ENCODE measurements at regions not wholly inside any gene's neighbourhood (a gene's known extent, or its start where the extent isn't known, plus 50 kb on each side); places are given as distances from the start of the nearest gene placed in this dataset.

DNA sequence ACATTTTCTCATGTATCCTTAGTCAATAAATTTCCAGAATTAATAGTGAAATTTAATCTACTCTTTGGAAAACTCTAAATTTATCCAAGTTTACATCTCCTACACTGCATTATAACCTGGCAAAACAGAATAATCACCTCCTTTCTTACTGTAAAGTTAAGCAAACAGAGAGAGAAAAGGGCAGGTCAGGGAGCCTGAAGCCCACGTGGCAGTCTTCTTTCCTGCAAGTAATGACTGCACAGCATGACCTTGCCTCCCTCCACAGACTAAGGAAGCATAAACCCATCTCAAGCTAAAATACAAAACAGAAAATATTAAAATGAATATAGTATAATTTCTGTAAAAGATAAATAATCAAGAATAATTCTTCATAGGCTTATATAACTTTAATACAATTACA is 1153.0 kb downstream of the C4orf33 start:
- DNase-seq = no peak
- no peak for ATAC-seq (ENCODE audit: insufficient read depth, low FRiP score)
- Histone ChIP-seq H3K27ac (ENCODE audit: low read depth in 1 of 2, low read length in 1 of 2) (no peak overlapping the region), H3K9ac (ENCODE audit: insufficient read depth in 1 of 2, low read length in 2 of 2) (no peak overlapping the region), H3K4me1 (ENCODE audit: control insufficient read depth in 5 of 5, insufficient read depth in 5 of 5, low read length in 5 of 5) (no peaks in the 10 kb centered on the region), H3K27me3 (ENCODE audit: control insufficient read depth in 3 of 3, insufficient read depth in 3 of 3, low read length in 2 of 3) (no peaks in the 10 kb centered on the region), H3K9me3 (ENCODE audit: control insufficient read depth in 4 of 4, insufficient read depth in 3 of 4, low read length in 3 of 4) (peaks cover 0 to 3% (median under 1%) of the 10 kb centered on the region in 4 donors), H3K4me3 (no peak overlapping the region), H3K36me3 (ENCODE audit: control insufficient read depth in 4 of 4, insufficient read depth in 4 of 4, low read length in 4 of 4) (no peaks in the 10 kb centered on the region)
- 13 to 38% methylated on average over 1 of the region's 1 CpG for WGBS, 2 donors
- TF ChIP-seq, protein P1, sequence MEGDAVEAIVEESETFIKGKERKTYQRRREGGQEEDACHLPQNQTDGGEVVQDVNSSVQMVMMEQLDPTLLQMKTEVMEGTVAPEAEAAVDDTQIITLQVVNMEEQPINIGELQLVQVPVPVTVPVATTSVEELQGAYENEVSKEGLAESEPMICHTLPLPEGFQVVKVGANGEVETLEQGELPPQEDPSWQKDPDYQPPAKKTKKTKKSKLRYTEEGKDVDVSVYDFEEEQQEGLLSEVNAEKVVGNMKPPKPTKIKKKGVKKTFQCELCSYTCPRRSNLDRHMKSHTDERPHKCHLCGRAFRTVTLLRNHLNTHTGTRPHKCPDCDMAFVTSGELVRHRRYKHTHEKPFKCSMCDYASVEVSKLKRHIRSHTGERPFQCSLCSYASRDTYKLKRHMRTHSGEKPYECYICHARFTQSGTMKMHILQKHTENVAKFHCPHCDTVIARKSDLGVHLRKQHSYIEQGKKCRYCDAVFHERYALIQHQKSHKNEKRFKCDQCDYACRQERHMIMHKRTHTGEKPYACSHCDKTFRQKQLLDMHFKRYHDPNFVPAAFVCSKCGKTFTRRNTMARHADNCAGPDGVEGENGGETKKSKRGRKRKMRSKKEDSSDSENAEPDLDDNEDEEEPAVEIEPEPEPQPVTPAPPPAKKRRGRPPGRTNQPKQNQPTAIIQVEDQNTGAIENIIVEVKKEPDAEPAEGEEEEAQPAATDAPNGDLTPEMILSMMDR (IDR thresholded peaks at IDR 0.05; ENCODE audit: control extremely low read depth, extremely low read depth) = no peak

DNA sequence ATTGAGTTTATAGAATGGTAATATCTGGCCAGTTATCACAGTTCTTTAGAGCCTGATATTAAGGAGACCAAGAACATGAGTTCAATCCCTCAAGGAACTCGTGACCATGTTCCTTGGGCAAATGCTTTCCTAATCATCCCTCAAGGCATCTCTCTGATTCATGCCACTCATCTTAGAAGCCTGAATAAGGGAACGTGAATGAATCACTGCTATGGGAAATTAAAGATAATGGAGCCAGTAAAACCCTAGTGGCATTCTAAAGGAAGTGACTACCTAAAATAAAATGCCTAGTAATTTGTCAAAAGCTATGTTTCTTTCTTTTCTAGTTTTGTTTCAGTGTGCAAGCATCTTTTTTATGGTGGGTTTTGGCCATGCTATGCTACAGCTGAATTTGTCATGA is 1161.3 kb downstream of the C4orf33 start:
- Histone ChIP-seq H3K4me3 (no peak overlapping the region), H3K9me3 (ENCODE audit: control insufficient read depth in 4 of 4, insufficient read depth in 3 of 4, low read length in 3 of 4) (no peaks in the 10 kb centered on the region), H3K27me3 (ENCODE audit: control insufficient read depth in 3 of 3, insufficient read depth in 3 of 3, low read length in 2 of 3) (no peaks in the 10 kb centered on the region), H3K4me1 (ENCODE audit: control insufficient read depth in 5 of 5, insufficient read depth in 5 of 5, low read length in 5 of 5) (no peaks in the 10 kb centered on the region), H3K9ac (ENCODE audit: insufficient read depth in 1 of 2, low read length in 2 of 2) (no peak overlapping the region), H3K27ac (ENCODE audit: low read depth in 1 of 2, low read length in 1 of 2) (no peak overlapping the region), H3K36me3 (ENCODE audit: control insufficient read depth in 4 of 4, insufficient read depth in 4 of 4, low read length in 4 of 4) (no peaks in the 10 kb centered on the region)
- DNase-seq = no peak
- WGBS, 2 donors = 74 to 75% methylated on average over 2 of the region's 2 CpGs
- TF ChIP-seq, protein P1 (IDR thresholded peaks at IDR 0.05; ENCODE audit: control extremely low read depth, extremely low read depth) = no peak
- no peak for ATAC-seq (ENCODE audit: insufficient read depth, low FRiP score)

DNA sequence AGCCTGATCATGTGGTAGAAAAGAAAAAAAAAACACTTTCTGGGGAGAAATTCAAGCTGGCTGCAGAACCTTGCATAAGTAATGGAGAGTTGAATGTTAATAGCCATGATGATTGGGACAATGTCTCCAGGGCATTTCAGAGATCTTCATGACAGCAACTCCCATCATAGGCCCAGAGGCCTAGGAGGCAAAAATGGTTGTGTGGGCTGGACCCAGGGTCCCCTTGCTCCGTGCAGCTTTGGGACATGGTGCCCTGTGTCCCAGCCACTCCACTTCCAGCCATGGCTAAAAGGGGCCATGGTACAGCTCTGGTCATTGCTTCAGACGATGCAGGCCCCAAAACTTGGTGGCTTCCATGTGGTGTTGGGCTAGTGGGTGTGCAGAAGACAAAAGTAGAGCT is 1170.9 kb downstream of the C4orf33 start:
- 70 to 81% methylated on average over 2 of the region's 2 CpGs for WGBS, 2 donors
- Histone ChIP-seq H3K27ac (ENCODE audit: low read depth in 1 of 2, low read length in 1 of 2) (no peak overlapping the region), H3K9me3 (ENCODE audit: control insufficient read depth in 4 of 4, insufficient read depth in 3 of 4, low read length in 3 of 4) (peaks cover 0 to 7% (median 0%) of the 10 kb centered on the region in 4 donors), H3K4me3 (no peak overlapping the region), H3K9ac (ENCODE audit: insufficient read depth in 1 of 2, low read length in 2 of 2) (no peak overlapping the region), H3K4me1 (ENCODE audit: control insufficient read depth in 5 of 5, insufficient read depth in 5 of 5, low read length in 5 of 5) (no peaks in the 10 kb centered on the region), H3K36me3 (ENCODE audit: control insufficient read depth in 4 of 4, insufficient read depth in 4 of 4, low read length in 4 of 4) (no peaks in the 10 kb centered on the region), H3K27me3 (ENCODE audit: control insufficient read depth in 3 of 3, insufficient read depth in 3 of 3, low read length in 2 of 3) (no peaks in the 10 kb centered on the region)
- no peak for ATAC-seq (ENCODE audit: insufficient read depth, low FRiP score)
- DNase-seq = no peak
- TF ChIP-seq, protein P1 (IDR thresholded peaks at IDR 0.05; ENCODE audit: control extremely low read depth, extremely low read depth) = no peak

DNA sequence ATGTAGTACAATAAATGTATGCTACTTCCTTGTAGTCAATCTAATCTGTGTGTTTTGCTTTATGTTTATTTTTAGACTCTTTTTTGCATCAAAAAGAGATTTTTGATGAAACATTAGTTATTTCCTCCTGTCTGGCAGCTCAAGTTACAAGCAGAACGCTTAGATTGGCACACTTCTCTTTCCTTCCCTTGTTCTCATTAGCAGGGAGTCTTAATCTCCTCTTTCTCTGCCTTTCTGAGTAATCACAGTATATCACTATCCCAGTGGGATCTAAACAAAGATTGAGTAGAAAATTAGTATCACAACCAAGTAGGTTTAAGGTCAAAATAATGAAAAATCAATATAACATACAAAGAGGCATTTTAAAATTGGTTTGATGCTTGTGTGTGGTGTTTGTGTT is 1192.6 kb downstream of the C4orf33 start:
- no peak for DNase-seq
- no peak overlapping the region for H3K9ac ChIP-seq (ENCODE audit: insufficient read depth in 1 of 2, low read length in 2 of 2)
- 15 to 24% methylated on average over 1 of the region's 1 CpG for WGBS, 2 donors
- no peak overlapping the region for H3K27ac ChIP-seq (ENCODE audit: low read depth in 1 of 2, low read length in 1 of 2)
- TF ChIP-seq, protein P1 (IDR thresholded peaks at IDR 0.05; ENCODE audit: control extremely low read depth, extremely low read depth) = no peak
- H3K27me3 ChIP-seq (ENCODE audit: control insufficient read depth in 3 of 3, insufficient read depth in 3 of 3, low read length in 2 of 3) = no peaks in the 10 kb centered on the region
- H3K9me3 ChIP-seq (ENCODE audit: control insufficient read depth in 4 of 4, insufficient read depth in 3 of 4, low read length in 3 of 4) = no peaks in the 10 kb centered on the region
- no peaks in the 10 kb centered on the region for H3K36me3 ChIP-seq (ENCODE audit: control insufficient read depth in 4 of 4, insufficient read depth in 4 of 4, low read length in 4 of 4)
- no peaks in the 10 kb centered on the region for H3K4me1 ChIP-seq (ENCODE audit: control insufficient read depth in 5 of 5, insufficient read depth in 5 of 5, low read length in 5 of 5)
- no peak overlapping the region for H3K4me3 ChIP-seq
- no peak for ATAC-seq (ENCODE audit: insufficient read depth, low FRiP score)

Measured in lung (tissue), 11 donors.